ENCODE measurements at regions not wholly inside any gene's neighbourhood (a gene's known extent, or its start where the extent isn't known, plus 50 kb on each side); places are given as distances from the start of the nearest gene placed in this dataset. TPM values are rescaled to one million over a fixed set of nuclear protein-coding genes. Genes with fewer than 3 reads are reported as not detected.

DNA sequence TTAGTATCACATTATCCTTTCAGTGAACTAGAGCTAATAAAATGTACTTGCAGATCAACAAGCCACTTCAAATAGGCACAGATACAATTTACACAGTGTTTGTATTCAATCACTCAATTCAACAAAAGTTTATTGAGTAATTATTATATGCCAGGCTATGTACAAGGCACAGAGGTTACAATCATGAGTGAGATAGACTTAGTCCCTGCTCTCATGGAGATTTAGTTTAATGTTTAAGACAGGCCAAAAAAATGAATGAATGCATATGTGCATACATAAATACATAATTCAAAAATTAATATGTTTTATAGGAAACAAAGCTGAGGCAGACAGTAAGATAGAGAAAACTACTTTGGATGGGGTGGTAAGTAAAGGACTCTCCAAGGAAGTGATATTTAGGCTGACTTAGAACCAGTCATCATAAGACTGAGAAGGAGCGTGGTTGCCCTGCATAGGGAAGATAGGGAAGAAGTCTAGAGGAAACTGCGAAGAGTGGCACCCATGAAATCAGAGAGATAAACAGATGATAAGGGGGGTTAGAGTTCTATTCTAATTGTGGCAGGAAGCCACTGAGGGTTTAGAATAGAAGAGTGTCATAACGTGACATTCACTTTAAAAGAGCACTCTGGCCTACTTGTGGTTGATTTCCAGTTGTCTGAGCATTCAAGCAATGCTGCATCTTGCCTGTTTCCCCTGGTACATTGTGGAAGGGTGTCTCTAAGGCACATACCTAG, 49.7 kb upstream of the GRAMD2B start:
- DNase-seq (ENCODE audit: low read depth): no peak
- TF ChIP-seq, protein P1, sequence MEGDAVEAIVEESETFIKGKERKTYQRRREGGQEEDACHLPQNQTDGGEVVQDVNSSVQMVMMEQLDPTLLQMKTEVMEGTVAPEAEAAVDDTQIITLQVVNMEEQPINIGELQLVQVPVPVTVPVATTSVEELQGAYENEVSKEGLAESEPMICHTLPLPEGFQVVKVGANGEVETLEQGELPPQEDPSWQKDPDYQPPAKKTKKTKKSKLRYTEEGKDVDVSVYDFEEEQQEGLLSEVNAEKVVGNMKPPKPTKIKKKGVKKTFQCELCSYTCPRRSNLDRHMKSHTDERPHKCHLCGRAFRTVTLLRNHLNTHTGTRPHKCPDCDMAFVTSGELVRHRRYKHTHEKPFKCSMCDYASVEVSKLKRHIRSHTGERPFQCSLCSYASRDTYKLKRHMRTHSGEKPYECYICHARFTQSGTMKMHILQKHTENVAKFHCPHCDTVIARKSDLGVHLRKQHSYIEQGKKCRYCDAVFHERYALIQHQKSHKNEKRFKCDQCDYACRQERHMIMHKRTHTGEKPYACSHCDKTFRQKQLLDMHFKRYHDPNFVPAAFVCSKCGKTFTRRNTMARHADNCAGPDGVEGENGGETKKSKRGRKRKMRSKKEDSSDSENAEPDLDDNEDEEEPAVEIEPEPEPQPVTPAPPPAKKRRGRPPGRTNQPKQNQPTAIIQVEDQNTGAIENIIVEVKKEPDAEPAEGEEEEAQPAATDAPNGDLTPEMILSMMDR (IDR thresholded peaks at IDR 0.05; ENCODE audit: insufficient read depth, low read length): no peak
- no peak overlapping the region for H3K4me3 ChIP-seq (ENCODE audit: low read depth, low read length)

Small RNA genes in the stretch of these regions (small RNA-seq; reads per million reads assigned to genes)
- not detected for gene HMGB1P22
- gene RN7SKP117: not detected
